HepG2 (cell line): ENCODE measurements at regions not wholly inside any gene's neighbourhood (a gene's known extent, or its start where the extent isn't known, plus 50 kb on each side); places are given as distances from the start of the nearest gene placed in this dataset.

ENCODE experiments used
- CBFB ChIP-seq: sonication (generic); formaldehyde crosslinking; IDR thresholded peaks from 2 replicates; pipeline ENCODE4 v1.4.0; 2020; ENCODE audit warnings: missing genetic modification reagents
- CREB1 ChIP-seq, 2 experiments: fragments of 450-650 bp in 1 of 2; IDR thresholded peaks; 2 replicates each; pipeline ENCODE4 v1.6.1; 2016 to 2017; ENCODE audit warnings: control low read depth in 1 of 2, mild to moderate bottlenecking in 1 of 2, missing compliant biosample characterization in 1 of 2, missing genetic modification characterization in 1 of 2
- EZH2 ChIP-seq: conservative IDR thresholded peaks from 2 replicates; pipeline ENCODE4 v1.6.1; 2012; ENCODE audit warnings: mild to moderate bottlenecking, low read depth, low read length, moderate library complexity
- GABPB1 ChIP-seq: IDR thresholded peaks from 2 replicates; pipeline ENCODE4 v1.6.1; 2016; ENCODE audit warnings: mild to moderate bottlenecking, missing genetic modification reagents, moderate library complexity, missing compliant biosample characterization
- MXI1 ChIP-seq: IDR thresholded peaks from 3 replicates; pipeline ENCODE4 v1.6.1; 2012; ENCODE audit warnings: low read depth, low read length, inconsistent platforms, borderline replicate concordance
- NFIC ChIP-seq: IDR thresholded peaks from 2 replicates; pipeline ENCODE4 v1.6.1; 2012; ENCODE audit warnings: mild to moderate bottlenecking, low read length, inconsistent platforms
- SRF ChIP-seq: IDR thresholded peaks from 2 replicates; pipeline ENCODE4 v1.6.1; 2011; ENCODE audit warnings: mild to moderate bottlenecking, low read depth, low read length, moderate library complexity
- TAF1 ChIP-seq: sonication (generic); formaldehyde crosslinking; IDR thresholded peaks from 2 replicates; pipeline ENCODE4 v1.4.0; 2020; ENCODE audit warnings: missing genetic modification reagents
- TF ChIP-seq, protein P1 (sequence below), 2 experiments: IDR thresholded peaks; 2 replicates each; pipeline ENCODE4 v1.6.1; 2011 to 2012; ENCODE audit warnings: low read length in 2 of 2, borderline replicate concordance in 1 of 2, low read depth in 1 of 2, mild to moderate bottlenecking in 1 of 2, moderate library complexity in 1 of 2

DNA sequence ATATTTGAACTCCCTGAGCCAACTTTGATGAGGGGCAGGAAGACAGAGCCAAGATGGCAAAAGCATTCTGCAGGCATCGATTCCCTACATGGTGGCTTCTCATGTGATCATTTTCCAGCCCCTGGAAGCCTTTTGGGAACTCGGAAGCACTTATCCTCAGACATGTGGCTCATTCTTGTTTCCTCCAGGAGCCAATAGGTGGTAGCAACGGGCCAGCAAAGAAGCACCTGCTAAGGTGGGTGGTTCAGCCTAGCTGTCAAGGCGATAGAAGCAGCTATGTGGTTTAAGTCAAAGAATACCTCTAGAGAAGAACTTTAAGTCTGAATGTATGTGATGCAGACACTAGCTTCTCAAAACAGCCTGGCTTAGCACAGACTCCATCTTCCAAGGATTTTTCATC, 64.9 kb upstream of the PAX1 start:
- no peak for TF ChIP-seq GABPB1
- no peak for TF ChIP-seq CBFB (CRISPR knock-in tag)
- no peak for TF ChIP-seq SRF
- TF ChIP-seq, protein P1, sequence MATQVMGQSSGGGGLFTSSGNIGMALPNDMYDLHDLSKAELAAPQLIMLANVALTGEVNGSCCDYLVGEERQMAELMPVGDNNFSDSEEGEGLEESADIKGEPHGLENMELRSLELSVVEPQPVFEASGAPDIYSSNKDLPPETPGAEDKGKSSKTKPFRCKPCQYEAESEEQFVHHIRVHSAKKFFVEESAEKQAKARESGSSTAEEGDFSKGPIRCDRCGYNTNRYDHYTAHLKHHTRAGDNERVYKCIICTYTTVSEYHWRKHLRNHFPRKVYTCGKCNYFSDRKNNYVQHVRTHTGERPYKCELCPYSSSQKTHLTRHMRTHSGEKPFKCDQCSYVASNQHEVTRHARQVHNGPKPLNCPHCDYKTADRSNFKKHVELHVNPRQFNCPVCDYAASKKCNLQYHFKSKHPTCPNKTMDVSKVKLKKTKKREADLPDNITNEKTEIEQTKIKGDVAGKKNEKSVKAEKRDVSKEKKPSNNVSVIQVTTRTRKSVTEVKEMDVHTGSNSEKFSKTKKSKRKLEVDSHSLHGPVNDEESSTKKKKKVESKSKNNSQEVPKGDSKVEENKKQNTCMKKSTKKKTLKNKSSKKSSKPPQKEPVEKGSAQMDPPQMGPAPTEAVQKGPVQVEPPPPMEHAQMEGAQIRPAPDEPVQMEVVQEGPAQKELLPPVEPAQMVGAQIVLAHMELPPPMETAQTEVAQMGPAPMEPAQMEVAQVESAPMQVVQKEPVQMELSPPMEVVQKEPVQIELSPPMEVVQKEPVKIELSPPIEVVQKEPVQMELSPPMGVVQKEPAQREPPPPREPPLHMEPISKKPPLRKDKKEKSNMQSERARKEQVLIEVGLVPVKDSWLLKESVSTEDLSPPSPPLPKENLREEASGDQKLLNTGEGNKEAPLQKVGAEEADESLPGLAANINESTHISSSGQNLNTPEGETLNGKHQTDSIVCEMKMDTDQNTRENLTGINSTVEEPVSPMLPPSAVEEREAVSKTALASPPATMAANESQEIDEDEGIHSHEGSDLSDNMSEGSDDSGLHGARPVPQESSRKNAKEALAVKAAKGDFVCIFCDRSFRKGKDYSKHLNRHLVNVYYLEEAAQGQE (IDR thresholded peaks at IDR 0.05; ENCODE audit: borderline replicate concordance in 1 of 2, low read depth in 1 of 2, low read length in 2 of 2): no peak
- TF ChIP-seq EZH2: no peak
- no peak for TF ChIP-seq CREB1 (IDR thresholded peaks at IDR 0.05)
- TF ChIP-seq CREB1 (CRISPR knock-in tag; IDR thresholded peaks at IDR 0.05): no peak
- TF ChIP-seq MXI1: no peak
- no peak for TF ChIP-seq TAF1 (CRISPR knock-in tag)
- no peak for TF ChIP-seq NFIC
